Activated naive CD8-positive, alpha-beta T cell treated with anti-CD3 and anti-CD28 coated beads, Interleukin-2, amount 10 ng/mL, durations not matched to agents 7 days and 5 days (primary cell): ENCODE measurements at regions not wholly inside any gene's neighbourhood (a gene's known extent, or its start where the extent isn't known, plus 50 kb on each side); places are given as distances from the start of the nearest gene placed in this dataset.

Experiments used
- ATAC-seq: fragments of 150-1000 bp; cut with Tn5 transposase; one replicate; pipeline ENCODE4 v1.10.0; 2021; ENCODE audit warnings: low read depth, moderate library complexity
- POLR2A ChIA-PET: fragments of 350-600 bp; sonication (Branson Sonifier 250); formaldehyde crosslinking; loops from one replicate; lab custom pipeline; 2021; ENCODE audit warnings: antibody characterized with exemption; lab: Charles Lee
- DNase-seq: peaks from one replicate; pipeline ENCODE4 v3.0.0; 2021
- H3K27ac Mint-ChIP-seq: one replicate; pipeline ENCODE4 v1.8.0; 2022; ENCODE audit warnings: mild to moderate bottlenecking, mixed read lengths
- H3K27me3 Mint-ChIP-seq: one replicate; pipeline ENCODE4 v1.8.0; 2022; ENCODE audit warnings: mild to moderate bottlenecking, moderate library complexity, mixed read lengths
- H3K36me3 Mint-ChIP-seq: one replicate; pipeline ENCODE4 v1.8.0; 2021; ENCODE audit warnings: mild to moderate bottlenecking, mixed read lengths
- H3K4me1 Mint-ChIP-seq: one replicate; pipeline ENCODE4 v1.8.0; 2021; ENCODE audit warnings: mixed read lengths
- H3K4me3 Mint-ChIP-seq: one replicate; pipeline ENCODE4 v1.8.0; 2022; ENCODE audit warnings: mild to moderate bottlenecking, moderate library complexity, mixed read lengths
- H3K9me3 Mint-ChIP-seq: one replicate; pipeline ENCODE4 v1.8.0; 2021; ENCODE audit warnings: mixed read lengths

DNA sequence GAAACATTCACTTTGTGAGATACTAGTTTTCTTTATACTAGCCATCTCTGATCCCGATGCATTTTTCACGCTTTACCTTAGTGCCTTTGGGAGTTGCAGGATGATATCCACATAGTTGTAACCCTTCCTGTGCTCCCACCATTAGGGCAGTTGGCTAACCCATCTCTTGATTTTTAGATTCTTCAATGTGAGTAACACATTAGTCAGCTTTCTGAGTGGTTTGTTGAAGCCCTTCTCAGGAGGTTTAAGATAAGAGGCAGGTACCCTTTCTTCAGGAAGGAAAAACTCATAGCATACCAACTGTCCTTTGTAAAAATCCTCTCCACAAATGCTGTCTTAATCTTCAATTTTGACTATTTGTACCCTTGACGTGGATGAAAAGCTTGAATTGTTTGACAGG lies 392.3 kb downstream of the DMAC1 start:
- no peak for DNase-seq
- POLR2A ChIA-PET: no interaction called here
- H3K4me3 Mint-ChIP-seq: no peak overlapping the region

DNA sequence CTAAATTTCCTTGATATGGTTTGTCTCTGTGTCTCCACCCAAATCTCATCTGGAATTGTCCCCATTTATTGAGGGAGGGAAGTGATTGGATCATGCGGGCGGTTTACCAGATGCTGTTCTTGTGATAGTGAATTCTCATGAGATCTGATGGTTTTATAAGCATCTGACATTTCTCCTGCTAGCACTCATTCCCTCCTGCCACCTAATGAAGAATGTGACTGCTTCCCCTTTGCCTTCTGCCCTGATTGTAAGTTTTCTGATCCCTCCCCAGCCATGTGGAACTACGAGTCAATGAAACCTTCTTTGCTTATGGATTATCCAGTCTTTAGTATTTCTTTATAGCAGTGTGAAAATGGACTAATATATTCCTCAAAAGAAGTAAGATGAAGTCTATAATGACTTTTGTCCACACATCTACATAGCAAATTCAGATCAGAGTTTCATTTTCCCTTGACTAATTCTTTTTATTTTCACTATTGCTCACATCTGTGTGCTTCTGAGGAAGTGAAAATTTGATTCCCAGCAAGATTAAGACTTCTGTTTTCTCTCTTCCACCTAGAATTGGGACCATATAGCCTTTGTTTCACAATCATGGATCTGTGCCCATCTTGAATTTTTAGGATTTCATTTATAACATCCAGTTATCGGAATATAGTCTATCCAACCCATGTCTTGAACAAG lies 393.5 kb downstream of the DMAC1 start:
- POLR2A ChIA-PET: no interaction called here
- no peak overlapping the region for H3K4me3 Mint-ChIP-seq
- H3K27ac Mint-ChIP-seq: no peak overlapping the region
- no peak for DNase-seq
- ATAC-seq: no peak
- peaks cover 16% of the 10 kb centered on the region for H3K27me3 Mint-ChIP-seq
- no peaks in the 10 kb centered on the region for H3K36me3 Mint-ChIP-seq
- H3K4me1 Mint-ChIP-seq: peaks cover 5% of the 10 kb centered on the region
- no peaks in the 10 kb centered on the region for H3K9me3 Mint-ChIP-seq

More for the DNA sequence above, 392.3 kb downstream of the DMAC1 start:
- Mint-ChIP-seq H3K9me3 (no peaks in the 10 kb centered on the region), H3K36me3 (no peaks in the 10 kb centered on the region), H3K27ac (no peak overlapping the region), H3K4me1 (peaks cover 5% of the 10 kb centered on the region), H3K27me3 (peaks cover 10% of the 10 kb centered on the region)
- no peak for ATAC-seq

- DNase-seq: no peak
- Mint-ChIP-seq H3K27ac (no peak overlapping the region), H3K4me3 (no peak overlapping the region), H3K36me3 (no peaks in the 10 kb centered on the region), H3K4me1 (peaks cover 5% of the 10 kb centered on the region), H3K9me3 (no peaks in the 10 kb centered on the region), H3K27me3 (peaks cover 18% of the 10 kb centered on the region)
- POLR2A ChIA-PET: no interaction called here
- no peak for ATAC-seq
Measured at GRCh38 chr9:7403839-7404487, 395.6 kb downstream of the DMAC1 start.

- no peaks in the 10 kb centered on the region for H3K36me3 Mint-ChIP-seq
- peaks cover 18% of the 10 kb centered on the region for H3K27me3 Mint-ChIP-seq
- H3K9me3 Mint-ChIP-seq: no peaks in the 10 kb centered on the region
- POLR2A ChIA-PET: no interaction called here
- H3K4me1 Mint-ChIP-seq: peaks cover 5% of the 10 kb centered on the region
- ATAC-seq: no peak
- no peak overlapping the region for H3K27ac Mint-ChIP-seq
- DNase-seq: no peak
- no peak overlapping the region for H3K4me3 Mint-ChIP-seq
Measured at GRCh38 chr9:7403028-7403389, 396.6 kb downstream of the DMAC1 start.

DNA sequence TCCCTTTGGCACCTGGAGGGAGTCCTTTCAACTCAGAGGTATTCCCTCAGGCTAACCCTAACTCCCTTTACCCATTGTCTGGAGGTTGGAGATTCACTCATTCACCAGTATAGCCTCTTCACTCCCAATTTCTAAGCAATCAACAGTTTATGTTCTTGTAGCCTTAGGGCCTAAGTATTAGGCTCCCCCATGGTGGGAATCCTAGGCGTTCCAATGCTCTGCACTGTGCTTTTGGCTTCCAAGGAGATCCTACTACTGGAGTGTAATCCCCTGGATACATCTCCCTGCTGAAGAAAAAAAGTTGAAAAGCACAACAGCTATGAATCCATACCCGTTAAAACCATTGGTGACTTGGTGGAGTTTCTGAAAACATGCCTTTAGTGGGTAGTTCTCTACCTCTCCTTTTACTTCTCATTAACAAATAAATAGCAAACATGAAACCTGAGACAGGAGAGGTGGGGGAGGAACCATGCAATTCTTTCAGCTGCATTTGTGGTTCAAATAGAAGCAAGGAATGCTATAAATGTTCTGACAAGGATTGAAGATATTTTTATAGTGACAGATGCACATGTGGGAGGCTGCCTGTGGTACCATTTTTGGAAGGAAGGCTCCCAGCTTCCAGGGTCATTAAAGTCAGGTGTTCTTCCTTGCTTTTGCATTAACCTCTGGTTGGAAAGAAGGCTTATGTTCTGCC lies 397.1 kb downstream of the DMAC1 start:
- no peak for ATAC-seq
- Mint-ChIP-seq H3K4me3 (no peak overlapping the region), H3K27ac (no peak overlapping the region), H3K9me3 (no peaks in the 10 kb centered on the region), H3K27me3 (peaks cover 18% of the 10 kb centered on the region), H3K36me3 (no peaks in the 10 kb centered on the region), H3K4me1 (peaks cover 5% of the 10 kb centered on the region)
- POLR2A ChIA-PET: no interaction called here
- DNase-seq: no peak

- POLR2A ChIA-PET: no interaction called here
- Mint-ChIP-seq H3K4me3 (no peak overlapping the region), H3K27me3 (peaks cover 18% of the 10 kb centered on the region), H3K9me3 (no peaks in the 10 kb centered on the region), H3K4me1 (peaks cover 3% of the 10 kb centered on the region), H3K27ac (no peak overlapping the region), H3K36me3 (no peaks in the 10 kb centered on the region)
- no peak for ATAC-seq
- no peak for DNase-seq
Measured at GRCh38 chr9:7401116-7401515, 398.5 kb downstream of the DMAC1 start.

DNA sequence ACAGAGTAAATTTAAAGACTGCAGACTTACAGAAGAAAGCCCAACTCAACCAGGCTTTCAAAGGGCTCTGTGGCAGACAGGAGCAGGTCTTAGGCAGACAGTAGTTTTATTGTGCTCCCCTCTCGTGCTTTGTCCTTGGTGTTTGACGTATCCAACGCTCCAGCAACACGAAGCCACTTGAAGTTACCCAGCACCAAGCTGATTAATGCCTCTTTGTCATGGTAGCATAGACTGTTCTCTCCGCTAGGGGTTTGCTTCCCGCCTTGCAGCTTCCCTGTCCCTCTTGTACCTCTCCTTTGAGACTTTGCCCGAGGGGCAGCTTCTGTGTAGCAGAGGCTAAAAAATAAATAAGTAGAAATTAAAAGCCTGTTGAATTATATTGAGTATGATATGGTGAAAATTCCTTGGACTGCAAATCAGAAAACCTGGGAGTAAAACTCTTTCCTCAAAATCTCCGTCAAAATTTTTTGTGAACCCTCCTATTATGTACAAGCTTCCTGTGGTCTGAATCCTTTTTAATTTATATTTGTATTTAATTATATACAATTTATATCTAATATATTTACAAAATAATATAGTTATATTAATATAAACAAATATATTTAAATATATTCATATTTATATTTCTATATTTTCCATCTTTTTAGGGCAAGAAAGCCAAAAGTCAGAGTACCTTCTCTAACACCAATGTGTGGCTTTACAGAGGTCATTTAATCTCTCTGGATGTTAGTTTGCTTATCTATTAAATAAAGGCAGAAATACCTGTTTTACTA lies 405.4 kb downstream of the DMAC1 start:
- Mint-ChIP-seq H3K4me1 (no peaks in the 10 kb centered on the region), H3K9me3 (no peaks in the 10 kb centered on the region), H3K27me3 (no peaks in the 10 kb centered on the region), H3K27ac (no peak overlapping the region), H3K36me3 (no peaks in the 10 kb centered on the region), H3K4me3 (no peak overlapping the region)
- ATAC-seq (no peak), DNase-seq (no peak)
- POLR2A ChIA-PET: no interaction called here

DNA sequence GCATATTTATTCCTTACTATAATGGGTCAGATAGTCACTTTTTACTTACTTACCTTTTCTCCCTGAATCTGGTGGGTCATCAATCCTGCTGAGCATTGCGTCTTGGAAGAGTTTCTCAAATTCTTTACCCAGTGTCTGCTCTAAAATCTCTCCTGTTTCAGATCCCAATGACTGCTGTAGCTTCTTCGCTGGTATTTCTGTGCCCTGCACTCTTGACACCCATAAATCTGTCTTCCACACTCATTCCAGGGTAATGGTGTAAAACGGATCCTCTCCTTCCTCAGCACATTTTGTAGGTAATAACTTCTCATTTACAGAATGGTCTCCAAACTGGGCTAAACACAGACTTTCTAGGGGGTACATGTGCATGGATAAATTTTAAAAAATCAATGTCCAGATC lies 407.4 kb downstream of the DMAC1 start:
- no peak overlapping the region for H3K27ac Mint-ChIP-seq
- POLR2A ChIA-PET: no interaction called here
- ATAC-seq (no peak), DNase-seq (no peak)
- H3K4me3 Mint-ChIP-seq: no peak overlapping the region
- H3K4me1 Mint-ChIP-seq: no peaks in the 10 kb centered on the region
- H3K36me3 Mint-ChIP-seq: no peaks in the 10 kb centered on the region
- no peaks in the 10 kb centered on the region for H3K27me3 Mint-ChIP-seq
- H3K9me3 Mint-ChIP-seq: no peaks in the 10 kb centered on the region

- no peak overlapping the region for H3K27ac Mint-ChIP-seq
- ATAC-seq (no peak), DNase-seq (no peak)
- no peaks in the 10 kb centered on the region for H3K4me1 Mint-ChIP-seq
- H3K36me3 Mint-ChIP-seq: no peaks in the 10 kb centered on the region
- POLR2A ChIA-PET: no interaction called here
- H3K27me3 Mint-ChIP-seq: peaks cover 9% of the 10 kb centered on the region
- no peak overlapping the region for H3K4me3 Mint-ChIP-seq
- H3K9me3 Mint-ChIP-seq: peaks cover 3% of the 10 kb centered on the region
Measured at GRCh38 chr9:7388755-7389154, 410.8 kb downstream of the DMAC1 start.

- Mint-ChIP-seq H3K27me3 (peaks cover 11% of the 10 kb centered on the region), H3K4me3 (no peak overlapping the region), H3K4me1 (no peaks in the 10 kb centered on the region), H3K36me3 (no peaks in the 10 kb centered on the region), H3K27ac (no peak overlapping the region), H3K9me3 (peaks cover 3% of the 10 kb centered on the region)
- POLR2A ChIA-PET: no interaction called here
- DNase-seq: no peak
- ATAC-seq: no peak
Measured at GRCh38 chr9:7387840-7388239, 411.7 kb downstream of the DMAC1 start.

- Mint-ChIP-seq H3K36me3 (no peaks in the 10 kb centered on the region), H3K4me3 (no peak overlapping the region), H3K27me3 (peaks cover 15% of the 10 kb centered on the region), H3K27ac (no peak overlapping the region), H3K4me1 (no peaks in the 10 kb centered on the region), H3K9me3 (peaks cover 3% of the 10 kb centered on the region)
- DNase-seq: no peak
- no peak for ATAC-seq
- POLR2A ChIA-PET: no interaction called here
Measured at GRCh38 chr9:7382304-7382703, 417.3 kb downstream of the DMAC1 start.

GRCh38 chr9:7377489-7377888 lies 422.1 kb downstream of the DMAC1 start:
- Mint-ChIP-seq H3K36me3 (no peaks in the 10 kb centered on the region), H3K27me3 (peaks cover 7% of the 10 kb centered on the region), H3K9me3 (no peaks in the 10 kb centered on the region), H3K4me1 (no peaks in the 10 kb centered on the region), H3K27ac (no peak overlapping the region), H3K4me3 (no peak overlapping the region)
- POLR2A ChIA-PET: no interaction called here
- ATAC-seq: no peak
- DNase-seq: no peak

GRCh38 chr9:7376833-7377232 lies 422.7 kb downstream of the DMAC1 start:
- no peak overlapping the region for H3K4me3 Mint-ChIP-seq
- no peaks in the 10 kb centered on the region for H3K36me3 Mint-ChIP-seq
- peaks cover 7% of the 10 kb centered on the region for H3K27me3 Mint-ChIP-seq
- no peak overlapping the region for H3K27ac Mint-ChIP-seq
- H3K9me3 Mint-ChIP-seq: no peaks in the 10 kb centered on the region
- no peaks in the 10 kb centered on the region for H3K4me1 Mint-ChIP-seq
- POLR2A ChIA-PET: no interaction called here
- no peak for ATAC-seq
- no peak for DNase-seq
